HG03521 (cell line): ENCODE measurements at regions not wholly inside any gene's neighbourhood (a gene's known extent, or its start where the extent isn't known, plus 50 kb on each side); places are given as distances from the start of the nearest gene placed in this dataset.
"Not testable (repeated sequence)": the region's sequence is repeated elsewhere in the genome, so short reads cannot be mapped to it uniquely, and the experiment has no call there.

Experiments used
- ATAC-seq: cut with Tn5 transposase; IDR thresholded peaks from one replicate; pipeline ENCODE4 v1.9.1; 2021; ENCODE audit warnings: mild to moderate bottlenecking, moderate library complexity; ENCODE audit not compliant: unreplicated experiment

DNA sequence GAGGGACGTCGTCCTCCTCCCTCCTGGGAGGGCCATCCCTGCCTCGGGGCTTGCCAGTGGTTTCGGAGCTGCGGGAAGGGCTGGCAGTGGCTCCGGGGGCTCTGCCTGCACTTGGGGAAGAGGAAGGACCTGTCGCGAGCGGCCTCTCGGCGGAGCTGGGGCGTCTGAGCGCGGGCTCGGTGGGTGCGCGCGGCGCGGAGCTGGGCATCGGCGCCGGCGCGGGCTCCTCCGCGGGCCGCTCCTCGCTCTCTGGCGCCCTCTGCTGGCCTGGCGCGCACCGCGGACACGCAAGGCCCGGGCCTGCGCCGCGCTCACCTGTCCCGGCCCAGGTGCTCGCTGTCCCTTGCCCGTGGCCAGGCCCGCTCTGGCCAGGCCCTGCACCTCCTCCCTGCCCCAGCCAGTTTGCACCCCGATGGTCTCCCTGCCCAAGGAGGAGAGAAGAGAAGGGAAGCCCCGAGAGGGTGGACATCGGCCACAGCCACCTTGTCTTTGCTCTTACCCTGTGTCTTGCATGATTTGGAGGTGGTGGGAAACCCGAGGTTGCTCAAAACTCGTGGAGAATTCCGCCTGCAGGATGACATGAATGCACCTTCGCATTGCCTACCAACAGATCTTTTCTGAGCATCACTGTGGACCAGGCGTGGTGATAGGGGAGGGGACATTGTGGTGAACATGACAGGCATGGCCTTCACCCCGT lies 119.2 kb downstream of the OTOP1 start:
- ATAC-seq, result not testable (repeated sequence)

DNA sequence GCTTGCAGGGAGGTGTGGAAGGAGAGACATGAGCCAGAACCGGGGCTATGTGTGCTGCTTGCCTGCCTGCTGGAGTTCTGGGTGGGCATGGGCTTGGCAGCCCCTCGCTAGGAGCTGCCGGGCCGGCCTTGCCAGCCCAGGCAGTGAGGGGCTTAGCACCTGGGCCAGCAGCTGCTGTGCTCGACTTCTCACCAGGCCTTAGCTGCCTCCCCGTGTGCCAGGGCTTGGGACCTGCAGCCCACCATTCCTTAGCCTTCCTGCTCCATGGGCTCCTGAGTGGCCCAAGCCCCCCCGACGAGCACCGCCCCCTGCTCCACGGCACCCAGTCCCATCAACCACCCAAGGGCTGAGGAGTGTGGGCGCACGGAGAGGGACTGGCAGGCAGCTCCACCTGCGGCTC lies 111.3 kb downstream of the OTOP1 start:
- not testable (repeated sequence) for ATAC-seq

GRCh38 chr4:4116901-4117300 lies 109.8 kb downstream of the OTOP1 start:
- not testable (repeated sequence) for ATAC-seq

GRCh38 chr4:4134368-4134767 lies 92.4 kb downstream of the OTOP1 start:
- ATAC-seq, result not testable (repeated sequence)

GRCh38 chr4:4136621-4137020 lies 90.1 kb downstream of the OTOP1 start:
- not testable (repeated sequence) for ATAC-seq
